ENCODE measurements at regions not wholly inside any gene's neighbourhood (a gene's known extent, or its start where the extent isn't known, plus 50 kb on each side); places are given as distances from the start of the nearest gene placed in this dataset.

- Histone ChIP-seq H3K36me3 (no peaks in the 10 kb centered on the region), H3K4me1 (no peaks in the 10 kb centered on the region), H3K27me3 (ENCODE audit: low read depth) (no peaks in the 10 kb centered on the region), H3K9me3 (replicated peaks) (no peaks in the 10 kb centered on the region), H3K4me3 (no peak overlapping the region), H3K27ac (replicated peaks) (no peak overlapping the region)
- DNase-seq: no peak
- intact Hi-C loops (cut with micrococcal nuclease): no loop called here
- TF ChIP-seq, protein P1, sequence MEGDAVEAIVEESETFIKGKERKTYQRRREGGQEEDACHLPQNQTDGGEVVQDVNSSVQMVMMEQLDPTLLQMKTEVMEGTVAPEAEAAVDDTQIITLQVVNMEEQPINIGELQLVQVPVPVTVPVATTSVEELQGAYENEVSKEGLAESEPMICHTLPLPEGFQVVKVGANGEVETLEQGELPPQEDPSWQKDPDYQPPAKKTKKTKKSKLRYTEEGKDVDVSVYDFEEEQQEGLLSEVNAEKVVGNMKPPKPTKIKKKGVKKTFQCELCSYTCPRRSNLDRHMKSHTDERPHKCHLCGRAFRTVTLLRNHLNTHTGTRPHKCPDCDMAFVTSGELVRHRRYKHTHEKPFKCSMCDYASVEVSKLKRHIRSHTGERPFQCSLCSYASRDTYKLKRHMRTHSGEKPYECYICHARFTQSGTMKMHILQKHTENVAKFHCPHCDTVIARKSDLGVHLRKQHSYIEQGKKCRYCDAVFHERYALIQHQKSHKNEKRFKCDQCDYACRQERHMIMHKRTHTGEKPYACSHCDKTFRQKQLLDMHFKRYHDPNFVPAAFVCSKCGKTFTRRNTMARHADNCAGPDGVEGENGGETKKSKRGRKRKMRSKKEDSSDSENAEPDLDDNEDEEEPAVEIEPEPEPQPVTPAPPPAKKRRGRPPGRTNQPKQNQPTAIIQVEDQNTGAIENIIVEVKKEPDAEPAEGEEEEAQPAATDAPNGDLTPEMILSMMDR (IDR thresholded peaks at IDR 0.05; ENCODE audit: borderline replicate concordance): no peak
Measured at GRCh38 chrX:40326186-40326965, 228.6 kb upstream of the BCOR start.

- no peaks in the 10 kb centered on the region for H3K4me1 ChIP-seq
- no peak overlapping the region for H3K4me3 ChIP-seq
- no peaks in the 10 kb centered on the region for H3K27me3 ChIP-seq (ENCODE audit: low read depth)
- H3K36me3 ChIP-seq: no peaks in the 10 kb centered on the region
- TF ChIP-seq, protein P1 (IDR thresholded peaks at IDR 0.05; ENCODE audit: borderline replicate concordance): no peak
- H3K27ac ChIP-seq (replicated peaks): no peak overlapping the region
- H3K9me3 ChIP-seq (replicated peaks): peaks cover 7% of the 10 kb centered on the region
- intact Hi-C loops (cut with micrococcal nuclease): no loop called here
- no peak for DNase-seq
Measured at GRCh38 chrX:40325161-40325560, 227.4 kb upstream of the BCOR start.

DNA sequence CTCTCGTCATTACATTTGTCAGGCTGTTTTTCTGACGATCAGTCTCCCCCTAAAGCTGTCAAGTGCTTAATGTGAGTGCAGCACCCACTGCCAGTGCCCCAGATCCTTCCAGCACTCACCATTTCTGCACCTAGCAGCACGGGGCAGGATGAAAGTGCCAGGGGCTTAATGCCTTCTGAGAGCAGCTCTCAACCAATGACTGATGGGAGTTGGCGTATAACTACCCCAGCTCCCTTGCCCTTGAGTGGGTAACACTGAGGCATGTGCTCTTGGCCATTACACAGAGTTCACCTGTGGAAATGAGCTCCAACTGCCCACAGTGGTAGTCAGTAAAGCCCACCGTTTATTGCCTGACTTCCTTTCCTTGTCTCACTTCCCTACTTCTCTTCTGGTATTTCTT, 226.2 kb upstream of the BCOR start:
- TF ChIP-seq, protein P1 (IDR thresholded peaks at IDR 0.05; ENCODE audit: borderline replicate concordance): no peak
- Histone ChIP-seq H3K4me1 (no peaks in the 10 kb centered on the region), H3K9me3 (replicated peaks) (peaks cover 7% of the 10 kb centered on the region), H3K27me3 (ENCODE audit: low read depth) (no peaks in the 10 kb centered on the region), H3K36me3 (no peaks in the 10 kb centered on the region), H3K4me3 (no peak overlapping the region), H3K27ac (replicated peaks) (no peak overlapping the region)
- DNase-seq: no peak
- intact Hi-C loops (cut with micrococcal nuclease): no loop called here

GRCh38 chrX:40320819-40321218, 223.1 kb upstream of the BCOR start:
- no peaks in the 10 kb centered on the region for H3K36me3 ChIP-seq
- intact Hi-C loops (cut with micrococcal nuclease): no loop called here
- H3K4me1 ChIP-seq: no peaks in the 10 kb centered on the region
- TF ChIP-seq, protein P1 (IDR thresholded peaks at IDR 0.05; ENCODE audit: borderline replicate concordance): no peak
- H3K9me3 ChIP-seq (replicated peaks): peaks cover 7% of the 10 kb centered on the region
- no peaks in the 10 kb centered on the region for H3K27me3 ChIP-seq (ENCODE audit: low read depth)
- H3K27ac ChIP-seq (replicated peaks): no peak overlapping the region
- DNase-seq: no peak
- no peak overlapping the region for H3K4me3 ChIP-seq

- TF ChIP-seq, protein P1 (IDR thresholded peaks at IDR 0.05; ENCODE audit: borderline replicate concordance): no peak
- no peak for DNase-seq
- Histone ChIP-seq H3K36me3 (no peaks in the 10 kb centered on the region), H3K4me3 (no peak overlapping the region), H3K9me3 (replicated peaks) (peaks cover 7% of the 10 kb centered on the region), H3K27ac (replicated peaks) (no peak overlapping the region), H3K4me1 (no peaks in the 10 kb centered on the region), H3K27me3 (ENCODE audit: low read depth) (no peaks in the 10 kb centered on the region)
- intact Hi-C loops (cut with micrococcal nuclease): no loop called here
Measured at GRCh38 chrX:40318801-40319200, 221.0 kb upstream of the BCOR start.

Measured in left ventricle myocardium inferior (tissue), 1 donor.